Calu3 (cell line): ENCODE measurements at regions not wholly inside any gene's neighbourhood (a gene's known extent, or its start where the extent isn't known, plus 50 kb on each side); places are given as distances from the start of the nearest gene placed in this dataset.

Source experiments
- BruUV-seq: library from RNA; stranded (reverse); fragments of 400-500 nt; replicated peaks from 2 replicates; lab custom pipeline; 2021; lab: Mats Ljungman, UMichigan
- CTCF ChIA-PET: fragments of 300-600 bp; sonication (Branson Sonifier 250); formaldehyde crosslinking; loops from one replicate; lab custom pipeline; 2022; ENCODE audit warnings: antibody characterized with exemption; lab: Charles Lee
- DNase-seq: peaks from one replicate; pipeline ENCODE4 v3.0.0; 2022
- H3K27ac Mint-ChIP-seq: one replicate; pipeline ENCODE4 v1.8.0; 2022; ENCODE audit warnings: mixed read lengths; ENCODE audit not compliant: unreplicated experiment
- H3K27me3 Mint-ChIP-seq: one replicate; pipeline ENCODE4 v1.8.0; 2022; ENCODE audit warnings: mixed read lengths; ENCODE audit not compliant: unreplicated experiment
- H3K36me3 Mint-ChIP-seq: one replicate; pipeline ENCODE4 v1.8.0; 2022; ENCODE audit warnings: mild to moderate bottlenecking, moderate library complexity, mixed read lengths; ENCODE audit not compliant: insufficient read depth, unreplicated experiment
- H3K4me1 Mint-ChIP-seq: one replicate; pipeline ENCODE4 v1.8.0; 2022; ENCODE audit warnings: mild to moderate bottlenecking, low read depth, mixed read lengths; ENCODE audit not compliant: unreplicated experiment
- H3K4me3 Mint-ChIP-seq: one replicate; pipeline ENCODE4 v1.8.0; 2022; ENCODE audit warnings: mild to moderate bottlenecking, low read depth, moderate library complexity, mixed read lengths; ENCODE audit not compliant: unreplicated experiment
- H3K9me3 Mint-ChIP-seq: one replicate; pipeline ENCODE4 v1.8.0; 2022; ENCODE audit warnings: low read depth, mixed read lengths; ENCODE audit not compliant: unreplicated experiment
- intact Hi-C: fragments of 100-400 bp; cut with micrococcal nuclease; formaldehyde crosslinking; loops from one replicate; pipeline ENCODE4 v1.10.0; 2022; ENCODE audit not compliant: unreplicated experiment
- TF ChIP-seq, protein P1 (sequence below): fragments of 200-600 bp; IDR thresholded peaks from one replicate; pipeline ENCODE4 v1.8.0; 2022; ENCODE audit warnings: antibody characterized with exemption; ENCODE audit not compliant: unreplicated experiment

DNA sequence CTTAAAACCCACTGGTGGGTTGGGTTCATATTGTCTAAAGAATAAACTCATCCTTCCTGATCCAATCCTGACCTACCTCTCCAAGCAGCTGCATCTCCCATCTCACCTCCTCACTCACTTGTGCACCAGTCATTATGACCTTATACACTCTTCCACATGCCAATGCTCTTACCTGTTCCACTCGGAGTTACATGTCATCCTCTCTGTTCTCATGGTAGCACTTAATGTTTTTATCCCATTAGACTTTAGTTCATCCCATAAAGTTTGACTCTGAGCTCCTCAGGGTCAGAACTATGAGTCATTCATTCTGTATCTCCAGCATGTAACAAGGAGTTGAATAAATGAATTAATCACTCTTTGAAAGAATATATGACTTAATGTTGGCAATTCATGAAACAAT, 330.2 kb downstream of the KLF12 start:
- intact Hi-C loops = no loop called here
- no peaks in the 10 kb centered on the region for H3K9me3 Mint-ChIP-seq
- H3K4me1 Mint-ChIP-seq = peaks cover 8% of the 10 kb centered on the region
- BruUV-seq = no TSS peak
- TF ChIP-seq, protein P1, sequence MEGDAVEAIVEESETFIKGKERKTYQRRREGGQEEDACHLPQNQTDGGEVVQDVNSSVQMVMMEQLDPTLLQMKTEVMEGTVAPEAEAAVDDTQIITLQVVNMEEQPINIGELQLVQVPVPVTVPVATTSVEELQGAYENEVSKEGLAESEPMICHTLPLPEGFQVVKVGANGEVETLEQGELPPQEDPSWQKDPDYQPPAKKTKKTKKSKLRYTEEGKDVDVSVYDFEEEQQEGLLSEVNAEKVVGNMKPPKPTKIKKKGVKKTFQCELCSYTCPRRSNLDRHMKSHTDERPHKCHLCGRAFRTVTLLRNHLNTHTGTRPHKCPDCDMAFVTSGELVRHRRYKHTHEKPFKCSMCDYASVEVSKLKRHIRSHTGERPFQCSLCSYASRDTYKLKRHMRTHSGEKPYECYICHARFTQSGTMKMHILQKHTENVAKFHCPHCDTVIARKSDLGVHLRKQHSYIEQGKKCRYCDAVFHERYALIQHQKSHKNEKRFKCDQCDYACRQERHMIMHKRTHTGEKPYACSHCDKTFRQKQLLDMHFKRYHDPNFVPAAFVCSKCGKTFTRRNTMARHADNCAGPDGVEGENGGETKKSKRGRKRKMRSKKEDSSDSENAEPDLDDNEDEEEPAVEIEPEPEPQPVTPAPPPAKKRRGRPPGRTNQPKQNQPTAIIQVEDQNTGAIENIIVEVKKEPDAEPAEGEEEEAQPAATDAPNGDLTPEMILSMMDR = no peak
- peak overlapping the region; percentile 62 for H3K27ac Mint-ChIP-seq
- H3K4me3 Mint-ChIP-seq = no peak overlapping the region
- DNase-seq = no peak
- H3K36me3 Mint-ChIP-seq = no peaks in the 10 kb centered on the region
- H3K27me3 Mint-ChIP-seq = no peaks in the 10 kb centered on the region
- CTCF ChIA-PET = interaction anchor here (0.7 kb wide), 1 partner anchor 445 kb away, joined by 3 read pairs; no protein-coding TSS in a partner anchor

DNA sequence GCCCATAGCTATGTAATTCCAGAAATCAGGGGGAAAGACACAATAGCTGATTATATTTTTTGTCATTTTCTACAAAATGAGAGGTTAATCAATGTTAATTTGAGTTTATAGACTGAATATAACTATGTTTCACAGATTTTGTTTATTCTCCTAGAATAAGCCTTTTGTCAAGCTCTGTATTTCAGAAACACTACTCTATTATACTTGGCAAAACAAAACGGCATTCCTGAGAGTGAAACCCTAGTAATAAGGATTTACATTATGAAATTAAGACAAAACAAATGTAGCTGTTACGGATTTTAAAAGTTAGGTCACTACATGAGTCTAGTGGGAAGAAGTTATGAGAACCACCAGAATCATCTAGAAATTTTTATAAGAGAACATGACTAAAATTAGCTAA, 334.2 kb downstream of the KLF12 start:
- no peak for DNase-seq
- BruUV-seq = no TSS peak
- Mint-ChIP-seq H3K27me3 (no peaks in the 10 kb centered on the region), H3K9me3 (no peaks in the 10 kb centered on the region), H3K27ac (no peak overlapping the region), H3K36me3 (no peaks in the 10 kb centered on the region), H3K4me1 (peaks cover 8% of the 10 kb centered on the region), H3K4me3 (no peak overlapping the region)
- intact Hi-C loops = no loop called here
- TF ChIP-seq, protein P1 = no peak
- CTCF ChIA-PET = no interaction called here

DNA sequence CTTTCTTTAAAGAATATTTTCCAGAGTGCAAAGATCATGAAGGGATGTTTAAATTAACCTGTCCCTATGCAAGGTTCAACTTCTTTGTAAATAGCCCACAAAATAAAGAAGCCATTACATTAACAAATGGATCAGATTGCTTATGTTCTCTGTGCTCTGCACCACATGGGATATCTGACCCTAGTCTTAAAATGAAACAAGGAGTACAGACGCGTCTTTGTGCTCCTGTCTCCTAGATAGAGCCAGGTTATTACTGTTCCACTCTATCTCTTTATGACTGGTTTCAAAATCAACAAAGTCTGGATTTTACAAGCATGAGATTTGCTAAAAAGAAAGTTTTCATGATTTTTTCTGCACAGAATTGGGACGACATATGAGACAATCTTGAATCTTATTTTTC, 339.4 kb downstream of the KLF12 start:
- intact Hi-C loops = no loop called here
- Mint-ChIP-seq H3K9me3 (no peaks in the 10 kb centered on the region), H3K4me3 (no peak overlapping the region), H3K27ac (no peak overlapping the region), H3K4me1 (no peaks in the 10 kb centered on the region), H3K27me3 (no peaks in the 10 kb centered on the region), H3K36me3 (no peaks in the 10 kb centered on the region)
- TF ChIP-seq, protein P1 = no peak
- BruUV-seq = no TSS peak
- CTCF ChIA-PET = no interaction called here
- no peak for DNase-seq

DNA sequence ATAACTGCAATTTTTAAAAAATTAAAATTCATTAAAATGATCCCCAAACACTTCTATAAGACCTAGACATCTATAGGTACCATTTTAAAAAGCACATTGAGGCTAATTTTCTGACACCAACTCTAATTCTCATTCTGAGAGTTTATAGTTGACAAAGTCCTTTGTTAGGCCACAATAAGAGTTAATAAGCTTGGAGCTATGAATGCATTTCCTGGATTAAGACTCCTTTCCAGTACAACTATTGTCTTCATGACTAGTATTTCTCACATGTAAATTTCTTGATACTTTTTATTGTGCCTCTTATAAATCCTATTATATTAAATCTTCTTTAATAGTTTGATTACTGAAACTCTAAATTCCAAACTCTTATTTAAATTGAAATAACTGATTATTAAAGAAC, 340.8 kb downstream of the KLF12 start:
- no peaks in the 10 kb centered on the region for H3K36me3 Mint-ChIP-seq
- no TSS peak for BruUV-seq
- intact Hi-C loops = no loop called here
- TF ChIP-seq, protein P1 = no peak
- H3K27ac Mint-ChIP-seq = no peak overlapping the region
- CTCF ChIA-PET = no interaction called here
- H3K27me3 Mint-ChIP-seq = no peaks in the 10 kb centered on the region
- DNase-seq = no peak
- H3K4me3 Mint-ChIP-seq = no peak overlapping the region
- no peaks in the 10 kb centered on the region for H3K4me1 Mint-ChIP-seq
- H3K9me3 Mint-ChIP-seq = no peaks in the 10 kb centered on the region
